Neural progenitor cell (in vitro differentiated cells): ENCODE measurements at regions not wholly inside any gene's neighbourhood (a gene's known extent, or its start where the extent isn't known, plus 50 kb on each side); places are given as distances from the start of the nearest gene placed in this dataset.

Experiments
- DNase-seq: peaks from one replicate; pipeline ENCODE4 v3.0.0-alpha.2; 2016; ENCODE audit warnings: low spot score
- H2AFZ ChIP-seq: fragments of 200-600 bp; sonication (generic); replicated peaks from 2 replicates; pipeline ENCODE4 v1.6.1; 2016; ENCODE audit warnings: antibody characterized with exemption
- H3F3A ChIP-seq: fragments of 200-600 bp; sonication (generic); 2 replicates; pipeline ENCODE4 v1.6.1; 2016; ENCODE audit warnings: antibody characterized with exemption, low read depth
- H3K27ac ChIP-seq: fragments of 200-600 bp; sonication (generic); 2 replicates; pipeline ENCODE4 v1.5.1; 2016; ENCODE audit warnings: mild to moderate bottlenecking
- H3K27me3 ChIP-seq: fragments of 200-600 bp; sonication (generic); 2 replicates; pipeline ENCODE4 v1.6.1; 2016; ENCODE audit warnings: mild to moderate bottlenecking, moderate library complexity
- H3K36me3 ChIP-seq: fragments of 200-600 bp; sonication (generic); 2 replicates; pipeline ENCODE4 v1.5.1; 2016
- H3K4me1 ChIP-seq: fragments of 200-600 bp; sonication (generic); 2 replicates; pipeline ENCODE4 v1.6.1; 2016; ENCODE audit warnings: mixed run types
- H3K4me2 ChIP-seq: fragments of 200-600 bp; sonication (generic); 2 replicates; pipeline ENCODE4 v1.6.1; 2016
- H3K4me3 ChIP-seq: fragments of 200-600 bp; sonication (generic); 2 replicates; pipeline ENCODE4 v1.5.1; 2016
- H3K79me2 ChIP-seq: fragments of 200-600 bp; sonication (generic); 2 replicates; pipeline ENCODE4 v1.6.1; 2016; ENCODE audit warnings: low read depth
- H3K9ac ChIP-seq: fragments of 200-600 bp; sonication (generic); 2 replicates; pipeline ENCODE4 v1.6.1; 2016
- H3K9me3 ChIP-seq: fragments of 200-600 bp; sonication (generic); 2 replicates; pipeline ENCODE4 v1.5.1; 2016; ENCODE audit warnings: low read depth
- H4K20me1 ChIP-seq: fragments of 200-600 bp; sonication (generic); 2 replicates; pipeline ENCODE4 v1.6.1; 2016; ENCODE audit warnings: low read depth
- H3K27ac Mint-ChIP-seq: 3 replicates; pipeline ENCODE4 v1.8.0; 2021; ENCODE audit warnings: mixed read lengths
- H3K27me3 Mint-ChIP-seq: 2 replicates; pipeline ENCODE4 v1.8.0; 2022; ENCODE audit warnings: low read depth, mild to moderate bottlenecking, inconsistent platforms, moderate library complexity, mixed read lengths; ENCODE audit not compliant: insufficient read depth
- H3K36me3 Mint-ChIP-seq: 3 replicates; pipeline ENCODE4 v1.8.0; 2021; ENCODE audit warnings: mixed read lengths
- H3K4me1 Mint-ChIP-seq: 3 replicates; pipeline ENCODE4 v1.8.0; 2021; ENCODE audit warnings: mixed read lengths
- H3K4me3 Mint-ChIP-seq: 3 replicates; pipeline ENCODE4 v1.8.0; 2021; ENCODE audit warnings: mild to moderate bottlenecking, moderate library complexity, mixed read lengths
- H3K9me3 Mint-ChIP-seq: 3 replicates; pipeline ENCODE4 v1.8.0; 2020; ENCODE audit warnings: mixed read lengths
- CTCF ChIP-seq: fragments of 200-600 bp; sonication (generic); IDR thresholded peaks from 2 replicates; pipeline ENCODE4 v1.5.1; 2017; ENCODE audit warnings: antibody characterized with exemption, mild to moderate bottlenecking
- EZH2 ChIP-seq: fragments of 200-600 bp; sonication (generic); IDR thresholded peaks from 2 replicates; pipeline ENCODE4 v1.6.1; 2017; ENCODE audit warnings: antibody characterized with exemption, mild to moderate bottlenecking, moderate library complexity
- EZH2phosphoT487 ChIP-seq: fragments of 200-600 bp; sonication (generic); IDR thresholded peaks from 2 replicates; pipeline ENCODE4 v1.6.1; 2017; ENCODE audit warnings: antibody characterized with exemption

- no peaks in the 10 kb centered on the region for H3K27me3 ChIP-seq
- no peaks in the 10 kb centered on the region for H3K9me3 ChIP-seq
- DNase-seq: no peak
- TF ChIP-seq CTCF (no peak), EZH2phosphoT487 (no peak), EZH2 (no peak)
- Mint-ChIP-seq H3K27ac (no peak overlapping the region), H3K4me3 (no peak overlapping the region), H3K27me3 (peaks cover 22% of the 10 kb centered on the region), H3K4me1 (peaks cover 32% of the 10 kb centered on the region), H3K36me3 (no peaks in the 10 kb centered on the region), H3K9me3 (peaks cover 7% of the 10 kb centered on the region)
- no peaks in the 10 kb centered on the region for H3K36me3 ChIP-seq
- no peaks in the 10 kb centered on the region for H3F3A ChIP-seq
- no peak overlapping the region for H3K9ac ChIP-seq
- H3K27ac ChIP-seq: no peak overlapping the region
- no peak overlapping the region for H3K4me3 ChIP-seq
- H3K4me2 ChIP-seq: no peak overlapping the region
- peaks cover 14% of the 10 kb centered on the region for H3K4me1 ChIP-seq
- no peak overlapping the region for H2AFZ ChIP-seq
- no peaks in the 10 kb centered on the region for H4K20me1 ChIP-seq
- no peaks in the 10 kb centered on the region for H3K79me2 ChIP-seq
These were observed 70.1 kb upstream of the CXCR4 start for GRCh38 chr2:136188086-136188485.

DNA sequence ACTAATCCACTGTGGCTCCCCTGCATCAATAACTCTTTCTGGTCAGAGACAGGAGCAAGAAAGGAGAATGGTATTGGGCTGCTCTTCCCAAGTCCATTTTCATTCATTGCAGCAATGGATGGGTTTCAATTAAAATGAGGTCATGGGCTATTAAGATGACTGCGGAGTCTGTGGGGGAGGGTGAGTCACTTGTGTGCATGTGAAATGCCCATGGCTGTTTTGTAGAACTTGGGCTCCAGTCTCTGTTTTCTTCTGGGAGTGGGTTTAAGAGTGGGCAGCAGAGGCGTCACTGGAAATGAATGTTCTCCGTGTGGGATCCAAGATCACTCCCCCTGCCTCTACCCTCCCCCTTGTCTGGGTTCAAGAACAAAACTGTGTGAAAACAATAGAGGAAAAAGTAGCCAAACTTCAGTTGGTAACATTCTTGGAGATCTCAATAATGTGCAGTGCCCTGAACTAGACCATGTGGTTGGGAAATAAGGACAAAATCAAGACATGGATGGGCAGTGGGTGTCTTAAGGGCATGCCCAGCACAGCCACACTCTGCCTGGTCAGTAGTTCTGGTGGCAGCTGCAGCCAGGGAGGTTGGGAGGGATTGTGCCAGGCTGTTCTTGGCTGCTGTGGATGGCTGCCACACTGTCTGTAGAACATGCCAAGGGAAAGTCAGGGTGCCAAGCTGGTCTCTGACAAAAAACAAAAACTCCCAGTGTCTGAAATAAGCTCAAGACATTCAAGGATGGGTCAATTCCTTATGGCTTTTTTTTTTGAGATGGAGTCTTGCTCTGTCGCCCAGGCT lies 68.2 kb upstream of the CXCR4 start:
- Histone ChIP-seq H3K4me2 (no peak overlapping the region), H3K4me3 (no peak overlapping the region), H3F3A (no peaks in the 10 kb centered on the region), H3K36me3 (no peaks in the 10 kb centered on the region), H3K27ac (no peak overlapping the region), H2AFZ (no peak overlapping the region), H3K9me3 (no peaks in the 10 kb centered on the region), H3K9ac (no peak overlapping the region), H3K79me2 (no peaks in the 10 kb centered on the region), H3K4me1 (peaks cover 14% of the 10 kb centered on the region), H3K27me3 (no peaks in the 10 kb centered on the region), H4K20me1 (no peaks in the 10 kb centered on the region)
- Mint-ChIP-seq H3K4me3 (no peak overlapping the region), H3K4me1 (peaks cover 38% of the 10 kb centered on the region), H3K27me3 (peaks cover 19% of the 10 kb centered on the region), H3K9me3 (peaks cover 4% of the 10 kb centered on the region), H3K27ac (no peak overlapping the region), H3K36me3 (no peaks in the 10 kb centered on the region)
- no peak for TF ChIP-seq CTCF
- no peak for TF ChIP-seq EZH2phosphoT487
- TF ChIP-seq EZH2: no peak
- DNase-seq: no peak

- Histone ChIP-seq H3K4me1 (peaks cover 9% of the 10 kb centered on the region), H3K9me3 (no peaks in the 10 kb centered on the region), H3F3A (peaks cover 6% of the 10 kb centered on the region), H3K27ac (no peak overlapping the region), H3K4me3 (no peak overlapping the region), H3K4me2 (no peak overlapping the region), H3K9ac (no peak overlapping the region), H3K36me3 (no peaks in the 10 kb centered on the region), H4K20me1 (no peaks in the 10 kb centered on the region), H2AFZ (no peak overlapping the region), H3K79me2 (no peaks in the 10 kb centered on the region), H3K27me3 (no peaks in the 10 kb centered on the region)
- no peak for TF ChIP-seq EZH2phosphoT487
- no peak for TF ChIP-seq EZH2
- TF ChIP-seq CTCF: no peak
- Mint-ChIP-seq H3K4me3 (no peak overlapping the region), H3K36me3 (no peaks in the 10 kb centered on the region), H3K27me3 (peaks cover 19% of the 10 kb centered on the region), H3K4me1 (peaks cover 20% of the 10 kb centered on the region), H3K27ac (peak overlapping the region; percentile 82), H3K9me3 (peaks cover 2% of the 10 kb centered on the region)
- no peak for DNase-seq
These were observed 65.1 kb upstream of the CXCR4 start for GRCh38 chr2:136183097-136183496.
